ENCODE measurements at regions not wholly inside any gene's neighbourhood (a gene's known extent, or its start where the extent isn't known, plus 50 kb on each side); places are given as distances from the start of the nearest gene placed in this dataset.

GRCh38 chr4:34464196-34464595 lies 1780.1 kb downstream of the ARAP2 start:
- H3K27me3 ChIP-seq (ENCODE audit: control insufficient read depth, insufficient read depth, low read length) = no peaks in the 10 kb centered on the region
- TF ChIP-seq CTCF (conservative IDR thresholded peaks at IDR 0.05 in 1 of 2, IDR thresholded peaks at IDR 0.05 in 1 of 2; ENCODE audit: low read depth in 1 of 2, low read length in 2 of 2) (no peak), EZH2 (IDR thresholded peaks at IDR 0.05; ENCODE audit: low read length, missing control alignments) (no peak)
- H3K79me2 ChIP-seq (ENCODE audit: control insufficient read depth, insufficient read depth, low read length) = no peaks in the 10 kb centered on the region

GRCh38 chr4:34466411-34466810 lies 1777.9 kb downstream of the ARAP2 start:
- peak in 1 of 2 donors; percentile 83 for DNase-seq (ENCODE audit: low read depth in 2 of 2)
- H3K4me1 ChIP-seq (ENCODE audit: control insufficient read depth, extremely low read depth, insufficient read depth, low read length) = no peaks in the 10 kb centered on the region
- H3K4me2 ChIP-seq (ENCODE audit: extremely low read depth, insufficient read depth, low read length) = no peak overlapping the region
- H3K9me3 ChIP-seq (ENCODE audit: control insufficient read depth, insufficient read depth, low read depth, low read length) = no peaks in the 10 kb centered on the region
- no peaks in the 10 kb centered on the region for H3K36me3 ChIP-seq (ENCODE audit: control insufficient read depth, insufficient read depth, low read length)
- no peaks in the 10 kb centered on the region for H3K79me2 ChIP-seq (ENCODE audit: control insufficient read depth, insufficient read depth, low read length)
- no peaks in the 10 kb centered on the region for H4K20me1 ChIP-seq (ENCODE audit: control insufficient read depth, extremely low read depth, insufficient read depth, low read length)
- H3K27me3 ChIP-seq (ENCODE audit: control insufficient read depth, insufficient read depth, low read length) = no peaks in the 10 kb centered on the region
- TF ChIP-seq EZH2 (IDR thresholded peaks at IDR 0.05; ENCODE audit: low read length, missing control alignments) (no peak), CTCF (conservative IDR thresholded peaks at IDR 0.05 in 1 of 2, IDR thresholded peaks at IDR 0.05 in 1 of 2; ENCODE audit: low read depth in 1 of 2, low read length in 2 of 2) (no peak)
- H2AFZ ChIP-seq (ENCODE audit: low read length) = no peak overlapping the region
- H3K27ac ChIP-seq (ENCODE audit: insufficient read depth, low read length) = no peak overlapping the region
- no peak overlapping the region for H3K4me3 ChIP-seq (replicated peaks in 1 of 4; ENCODE audit: control extremely low read depth in 1 of 4, insufficient read depth in 1 of 4, low read depth in 3 of 4, low read length in 4 of 4)
- H3K9ac ChIP-seq (ENCODE audit: insufficient read depth, low read length) = no peak overlapping the region

More at GRCh38 chr4:34464196-34464595, 1780.1 kb downstream of the ARAP2 start:
- DNase-seq (ENCODE audit: low read depth in 2 of 2) = no peak
- no peak overlapping the region for H3K9ac ChIP-seq (ENCODE audit: insufficient read depth, low read length)
- no peak overlapping the region for H2AFZ ChIP-seq (ENCODE audit: low read length)
- H3K36me3 ChIP-seq (ENCODE audit: control insufficient read depth, insufficient read depth, low read length) = no peaks in the 10 kb centered on the region
- no peaks in the 10 kb centered on the region for H3K9me3 ChIP-seq (ENCODE audit: control insufficient read depth, insufficient read depth, low read depth, low read length)
- no peak overlapping the region for H3K27ac ChIP-seq (ENCODE audit: insufficient read depth, low read length)
- no peaks in the 10 kb centered on the region for H3K4me1 ChIP-seq (ENCODE audit: control insufficient read depth, extremely low read depth, insufficient read depth, low read length)
- H4K20me1 ChIP-seq (ENCODE audit: control insufficient read depth, extremely low read depth, insufficient read depth, low read length) = no peaks in the 10 kb centered on the region
- H3K4me2 ChIP-seq (ENCODE audit: extremely low read depth, insufficient read depth, low read length) = no peak overlapping the region
- no peak overlapping the region for H3K4me3 ChIP-seq (replicated peaks in 1 of 4; ENCODE audit: control extremely low read depth in 1 of 4, insufficient read depth in 1 of 4, low read depth in 3 of 4, low read length in 4 of 4)

GRCh38 chr4:34469516-34469915 lies 1774.8 kb downstream of the ARAP2 start:
- TF ChIP-seq EZH2 (IDR thresholded peaks at IDR 0.05; ENCODE audit: low read length, missing control alignments) (no peak), CTCF (conservative IDR thresholded peaks at IDR 0.05 in 1 of 2, IDR thresholded peaks at IDR 0.05 in 1 of 2; ENCODE audit: low read depth in 1 of 2, low read length in 2 of 2) (no peak)
- no peaks in the 10 kb centered on the region for H3K4me1 ChIP-seq (ENCODE audit: control insufficient read depth, extremely low read depth, insufficient read depth, low read length)
- no peaks in the 10 kb centered on the region for H3K79me2 ChIP-seq (ENCODE audit: control insufficient read depth, insufficient read depth, low read length)
- no peak overlapping the region for H3K4me3 ChIP-seq (replicated peaks in 1 of 4; ENCODE audit: control extremely low read depth in 1 of 4, insufficient read depth in 1 of 4, low read depth in 3 of 4, low read length in 4 of 4)
- H3K9me3 ChIP-seq (ENCODE audit: control insufficient read depth, insufficient read depth, low read depth, low read length) = no peaks in the 10 kb centered on the region
- DNase-seq (ENCODE audit: low read depth in 2 of 2) = no peak
- H3K36me3 ChIP-seq (ENCODE audit: control insufficient read depth, insufficient read depth, low read length) = no peaks in the 10 kb centered on the region
- H3K4me2 ChIP-seq (ENCODE audit: extremely low read depth, insufficient read depth, low read length) = no peak overlapping the region
- H2AFZ ChIP-seq (ENCODE audit: low read length) = no peak overlapping the region
- no peak overlapping the region for H3K9ac ChIP-seq (ENCODE audit: insufficient read depth, low read length)
- no peaks in the 10 kb centered on the region for H3K27me3 ChIP-seq (ENCODE audit: control insufficient read depth, insufficient read depth, low read length)
- no peak overlapping the region for H3K27ac ChIP-seq (ENCODE audit: insufficient read depth, low read length)
- no peaks in the 10 kb centered on the region for H4K20me1 ChIP-seq (ENCODE audit: control insufficient read depth, extremely low read depth, insufficient read depth, low read length)

All from fibroblast of lung (primary cell).